SK-N-SH treated with all-trans-retinoic acid at 6 μM for 48 hours (cell line): ENCODE measurements at regions not wholly inside any gene's neighbourhood (a gene's known extent, or its start where the extent isn't known, plus 50 kb on each side); places are given as distances from the start of the nearest gene placed in this dataset.

Experiments
- ATAC-seq: fragments of 200-7000 bp; cut with Tn5 transposase; 3 replicates; pipeline ENCODE4 v1.9.1; 2020; ENCODE audit warnings: mild to moderate bottlenecking, moderate library complexity
- CSDC2 ChIP-seq: fragments of 250-450 bp; sonication (Bioruptor Pico); IDR thresholded peaks from 2 replicates; pipeline ENCODE4 v1.5.0; 2020; ENCODE audit warnings: mild to moderate bottlenecking, moderate library complexity
- ESRRG ChIP-seq: fragments of 250-450 bp; sonication (Bioruptor Pico); IDR thresholded peaks from 2 replicates; pipeline ENCODE4 v1.6.1; 2021; ENCODE audit warnings: mild to moderate bottlenecking
- GLIS3 ChIP-seq: fragments of 250-450 bp; sonication (Bioruptor Pico); IDR thresholded peaks from 2 replicates; pipeline ENCODE4 v1.5.0; 2020; ENCODE audit warnings: mild to moderate bottlenecking, moderate library complexity
- ISL1 ChIP-seq: fragments of 250-450 bp; sonication (Bioruptor Pico); IDR thresholded peaks from 2 replicates; pipeline ENCODE4 v2.1.2; 2022; ENCODE audit warnings: mild to moderate bottlenecking, moderate library complexity
- OSR1 ChIP-seq: fragments of 250-450 bp; sonication (Bioruptor Pico); IDR thresholded peaks from 2 replicates; pipeline ENCODE4 v1.8.0; 2022; ENCODE audit warnings: moderate library complexity, mild to moderate bottlenecking, inconsistent platforms
- PATZ1 ChIP-seq: fragments of 250-450 bp; sonication (Bioruptor Pico); IDR thresholded peaks from 2 replicates; pipeline ENCODE4 v1.8.0; 2020; ENCODE audit warnings: mild to moderate bottlenecking, moderate library complexity, borderline replicate concordance
- PPARA ChIP-seq: fragments of 250-450 bp; sonication (Bioruptor Pico); IDR thresholded peaks from 2 replicates; pipeline ENCODE4 v1.5.0; 2020; ENCODE audit warnings: mild to moderate bottlenecking, borderline replicate concordance
- RARB ChIP-seq: fragments of 250-450 bp; sonication (Bioruptor Pico); IDR thresholded peaks from 2 replicates; pipeline ENCODE4 v1.8.0; 2021; ENCODE audit warnings: mild to moderate bottlenecking, moderate library complexity
- SNAI2 ChIP-seq: fragments of 250-450 bp; sonication (Bioruptor Pico); IDR thresholded peaks from 2 replicates; pipeline ENCODE4 v1.5.0; 2020; ENCODE audit warnings: mild to moderate bottlenecking, moderate library complexity
- TCF4 ChIP-seq: fragments of 250-450 bp; sonication (Bioruptor Pico); IDR thresholded peaks from 2 replicates; pipeline ENCODE4 v1.8.0; 2021; ENCODE audit warnings: mild to moderate bottlenecking, moderate library complexity, borderline replicate concordance
- TSHZ2 ChIP-seq: fragments of 250-450 bp; sonication (Bioruptor Pico); IDR thresholded peaks from 2 replicates; pipeline ENCODE4 v1.5.0; 2020; ENCODE audit warnings: mild to moderate bottlenecking, moderate library complexity
- ZC3H10 ChIP-seq: fragments of 250-450 bp; sonication (Bioruptor Pico); IDR thresholded peaks from 2 replicates; pipeline ENCODE4 v1.5.1; 2021; ENCODE audit warnings: mild to moderate bottlenecking, moderate library complexity
- ZFP3 ChIP-seq: fragments of 250-450 bp; sonication (Bioruptor Pico); IDR thresholded peaks from 2 replicates; pipeline ENCODE4 v1.5.0; 2020; ENCODE audit warnings: mild to moderate bottlenecking, moderate library complexity
- ZFP30 ChIP-seq: fragments of 450-650 bp; formaldehyde crosslinking; IDR thresholded peaks from 2 replicates; pipeline ENCODE4 v1.5.0; 2022; ENCODE audit warnings: mild to moderate bottlenecking, moderate library complexity
- ZNF565 ChIP-seq: fragments of 450-650 bp; formaldehyde crosslinking; conservative IDR thresholded peaks from 2 replicates; pipeline ENCODE4 v1.5.0; 2020; ENCODE audit warnings: low read depth, mild to moderate bottlenecking, moderate library complexity
- ZNF8 ChIP-seq: fragments of 450-650 bp; formaldehyde crosslinking; IDR thresholded peaks from 2 replicates; pipeline ENCODE4 v1.5.0; 2020; ENCODE audit warnings: mild to moderate bottlenecking, moderate library complexity
- TF ChIP-seq, protein P1 (sequence below): fragments of 250-450 bp; sonication (Bioruptor Pico); IDR thresholded peaks from 2 replicates; pipeline ENCODE4 v1.5.1; 2021; ENCODE audit warnings: mild to moderate bottlenecking, moderate library complexity
- TF ChIP-seq, protein P2 (sequence below): fragments of 250-450 bp; sonication (Bioruptor Pico); IDR thresholded peaks from 2 replicates; pipeline ENCODE4 v1.8.0; 2021; ENCODE audit warnings: low read depth, mild to moderate bottlenecking, moderate library complexity, borderline replicate concordance

DNA sequence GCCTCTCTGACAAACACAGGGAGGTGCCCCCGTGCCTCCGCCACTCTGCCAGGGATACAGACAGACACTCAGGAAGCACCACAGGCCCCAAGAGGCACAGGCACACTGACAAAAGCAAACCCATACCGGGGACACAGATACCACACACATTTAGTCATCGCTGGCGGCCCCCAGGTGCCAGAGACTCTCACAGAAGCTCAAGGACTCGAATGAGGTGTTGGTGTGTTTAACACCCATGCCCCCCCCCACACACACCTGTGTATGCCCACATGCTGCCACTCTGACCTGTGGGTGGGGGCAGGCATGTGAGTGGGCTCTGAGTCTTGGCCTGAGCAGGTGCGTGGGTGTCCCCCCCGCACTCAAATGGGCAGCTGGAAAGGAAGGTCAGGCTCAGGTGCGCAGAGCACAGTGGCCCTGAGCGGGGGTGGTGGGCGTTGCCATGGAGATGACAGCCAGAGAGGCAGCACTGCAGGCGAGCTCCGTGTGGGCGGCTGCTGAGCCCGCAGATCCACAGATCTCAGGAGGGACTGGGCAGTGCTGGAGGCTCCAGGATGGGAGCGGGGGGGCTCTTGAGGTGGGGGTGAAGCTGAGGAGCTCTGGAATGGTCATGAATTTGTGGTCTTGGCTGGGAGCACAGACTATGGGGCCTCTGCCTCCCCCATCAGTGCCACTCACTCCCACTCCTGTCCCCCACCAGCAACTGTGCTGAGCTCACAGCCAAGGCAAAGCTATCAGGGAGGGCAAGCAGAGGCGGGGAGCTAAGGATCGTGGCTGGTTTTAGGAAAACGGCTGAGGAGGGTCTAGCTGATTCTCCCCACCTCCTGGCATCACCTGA is 73.9 kb upstream of the TAF1B start:
- ATAC-seq = peak; percentile 11; the same call in 2 of the 3 replicates

GRCh38 chr2:9770006-9770307 is 73.3 kb upstream of the TAF1B start:
- TF ChIP-seq TCF4 (CRISPR knock-in tag) = no peak
- no peak for TF ChIP-seq OSR1
- TF ChIP-seq ZNF8 (CRISPR knock-in tag) = no peak
- TF ChIP-seq RARB (CRISPR knock-in tag) = no peak
- no peak for TF ChIP-seq ESRRG (CRISPR knock-in tag)
- no peak for TF ChIP-seq PATZ1 (CRISPR knock-in tag)
- no peak for TF ChIP-seq ISL1 (CRISPR knock-in tag)
- TF ChIP-seq ZNF565 (CRISPR knock-in tag) = no peak
- TF ChIP-seq PPARA (CRISPR knock-in tag) = no peak
- no peak for TF ChIP-seq SNAI2 (CRISPR knock-in tag)
- no peak for TF ChIP-seq ZFP30 (CRISPR knock-in tag)
- TF ChIP-seq, protein P1, sequence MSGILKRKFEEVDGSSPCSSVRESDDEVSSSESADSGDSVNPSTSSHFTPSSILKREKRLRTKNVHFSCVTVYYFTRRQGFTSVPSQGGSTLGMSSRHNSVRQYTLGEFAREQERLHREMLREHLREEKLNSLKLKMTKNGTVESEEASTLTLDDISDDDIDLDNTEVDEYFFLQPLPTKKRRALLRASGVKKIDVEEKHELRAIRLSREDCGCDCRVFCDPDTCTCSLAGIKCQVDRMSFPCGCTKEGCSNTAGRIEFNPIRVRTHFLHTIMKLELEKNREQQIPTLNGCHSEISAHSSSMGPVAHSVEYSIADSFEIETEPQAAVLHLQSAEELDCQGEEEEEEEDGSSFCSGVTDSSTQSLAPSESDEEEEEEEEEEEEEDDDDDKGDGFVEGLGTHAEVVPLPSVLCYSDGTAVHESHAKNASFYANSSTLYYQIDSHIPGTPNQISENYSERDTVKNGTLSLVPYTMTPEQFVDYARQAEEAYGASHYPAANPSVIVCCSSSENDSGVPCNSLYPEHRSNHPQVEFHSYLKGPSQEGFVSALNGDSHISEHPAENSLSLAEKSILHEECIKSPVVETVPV (CRISPR knock-in tag) = no peak
- no peak for TF ChIP-seq ZC3H10
- ATAC-seq = no peak

More for the DNA sequence above, 73.9 kb upstream of the TAF1B start:
- TF ChIP-seq TSHZ2 (CRISPR knock-in tag) = no peak
- TF ChIP-seq OSR1 = no peak
- no peak for TF ChIP-seq ZFP3 (CRISPR knock-in tag)
- TF ChIP-seq ZFP30 (CRISPR knock-in tag) = no peak
- no peak for TF ChIP-seq ISL1 (CRISPR knock-in tag)

GRCh38 chr2:9770308-9771100 is 72.8 kb upstream of the TAF1B start:
- peak; percentile 81 for ATAC-seq
- TF ChIP-seq, protein P1 (CRISPR knock-in tag) = no peak
- TF ChIP-seq ZFP30 (CRISPR knock-in tag) (no peak), CSDC2 (no peak), TCF4 (CRISPR knock-in tag) (no peak), ZNF8 (CRISPR knock-in tag) (no peak), PATZ1 (CRISPR knock-in tag) (no peak), SNAI2 (CRISPR knock-in tag) (no peak), GLIS3 (CRISPR knock-in tag) (no peak), ZNF565 (CRISPR knock-in tag) (no peak), OSR1 (no peak)
- TF ChIP-seq, protein P2, sequence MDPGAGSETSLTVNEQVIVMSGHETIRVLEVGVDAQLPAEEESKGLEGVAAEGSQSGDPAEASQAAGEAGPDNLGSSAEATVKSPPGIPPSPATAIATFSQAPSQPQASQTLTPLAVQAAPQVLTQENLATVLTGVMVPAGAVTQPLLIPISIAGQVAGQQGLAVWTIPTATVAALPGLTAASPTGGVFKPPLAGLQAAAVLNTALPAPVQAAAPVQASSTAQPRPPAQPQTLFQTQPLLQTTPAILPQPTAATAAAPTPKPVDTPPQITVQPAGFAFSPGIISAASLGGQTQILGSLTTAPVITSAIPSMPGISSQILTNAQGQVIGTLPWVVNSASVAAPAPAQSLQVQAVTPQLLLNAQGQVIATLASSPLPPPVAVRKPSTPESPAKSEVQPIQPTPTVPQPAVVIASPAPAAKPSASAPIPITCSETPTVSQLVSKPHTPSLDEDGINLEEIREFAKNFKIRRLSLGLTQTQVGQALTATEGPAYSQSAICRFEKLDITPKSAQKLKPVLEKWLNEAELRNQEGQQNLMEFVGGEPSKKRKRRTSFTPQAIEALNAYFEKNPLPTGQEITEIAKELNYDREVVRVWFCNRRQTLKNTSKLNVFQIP = no peak
